ENCODE measurements at regions not wholly inside any gene's neighbourhood (a gene's known extent, or its start where the extent isn't known, plus 50 kb on each side); places are given as distances from the start of the nearest gene placed in this dataset.

DNA sequence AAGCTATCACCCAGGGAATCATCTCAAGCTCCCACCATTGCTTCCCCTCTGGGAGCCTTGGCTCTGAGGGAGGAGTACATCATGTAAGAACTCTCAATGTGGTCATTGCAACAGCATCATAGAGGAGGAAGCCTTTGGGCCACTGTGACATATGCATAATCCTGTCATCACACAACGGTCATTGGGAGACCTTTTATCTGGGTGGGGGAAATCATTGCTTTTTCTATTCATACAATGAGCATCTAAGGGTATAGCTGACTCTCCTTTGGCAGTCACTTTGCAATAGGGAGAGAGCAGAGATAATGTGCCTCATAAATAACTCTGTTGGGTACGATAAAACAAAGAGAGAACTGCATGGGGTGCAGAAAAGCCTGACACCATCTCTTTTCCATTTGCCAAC, 155.2 kb upstream of the KCNIP4 start:
- no peak for DNase-seq (ENCODE audit: low read depth)

DNA sequence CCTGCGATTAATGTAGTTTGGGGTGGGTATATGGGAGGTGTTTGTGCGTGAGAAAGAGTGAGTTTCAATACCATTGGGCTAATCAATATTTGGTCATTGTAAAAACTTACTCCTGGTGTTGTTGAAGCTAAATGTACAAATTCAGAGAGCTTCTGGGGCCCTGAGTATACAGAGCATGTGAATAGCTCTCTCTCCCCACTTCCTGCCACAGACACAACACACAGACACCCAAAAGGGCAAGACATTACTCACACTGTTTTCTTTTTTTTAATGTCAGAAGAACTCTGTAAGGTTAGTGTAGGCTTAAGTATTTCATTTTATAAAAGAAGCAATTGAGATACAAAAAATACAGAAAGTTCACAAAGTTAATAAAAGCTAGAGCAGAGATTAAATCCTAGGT, 151.3 kb upstream of the KCNIP4 start:
- no peak for DNase-seq (ENCODE audit: low read depth)

DNA sequence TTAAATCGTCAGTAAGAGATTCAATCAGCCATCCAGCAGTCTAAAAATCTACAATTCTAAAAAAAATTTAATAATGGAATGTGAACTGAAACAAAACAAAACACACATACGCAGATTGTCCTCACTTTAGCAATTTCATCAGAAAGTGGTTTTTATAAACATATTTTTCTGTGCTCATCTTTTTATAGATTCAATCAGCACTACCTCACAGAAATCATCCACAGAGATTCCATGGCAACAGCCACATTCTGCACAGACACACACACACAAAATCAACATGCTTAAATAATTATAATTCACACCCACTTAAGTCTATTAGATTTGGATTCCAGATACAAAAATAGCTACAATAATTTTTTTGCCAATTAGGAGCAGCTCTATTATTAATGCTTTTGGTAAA, 149.0 kb upstream of the KCNIP4 start:
- no peak for DNase-seq (ENCODE audit: low read depth)

DNA sequence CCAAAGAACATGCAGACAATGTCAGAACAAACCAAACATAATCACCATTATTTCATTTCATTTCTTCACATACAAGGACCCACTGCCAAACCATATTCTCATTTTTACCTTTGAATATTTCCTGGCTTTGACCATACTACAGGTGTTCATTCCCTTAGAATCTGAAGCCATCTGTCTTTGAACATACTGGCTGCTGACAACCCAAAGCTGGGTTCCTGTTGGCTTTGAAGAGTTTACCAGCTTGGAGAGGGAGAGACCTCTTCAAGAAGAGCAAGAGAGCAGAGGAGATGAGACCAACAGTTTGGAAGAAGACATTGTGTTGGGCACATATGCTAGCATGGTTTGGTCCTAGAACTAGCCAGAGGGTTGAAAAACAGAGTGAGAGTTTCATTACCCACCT, 145.6 kb upstream of the KCNIP4 start:
- no peak for DNase-seq (ENCODE audit: low read depth)

DNA sequence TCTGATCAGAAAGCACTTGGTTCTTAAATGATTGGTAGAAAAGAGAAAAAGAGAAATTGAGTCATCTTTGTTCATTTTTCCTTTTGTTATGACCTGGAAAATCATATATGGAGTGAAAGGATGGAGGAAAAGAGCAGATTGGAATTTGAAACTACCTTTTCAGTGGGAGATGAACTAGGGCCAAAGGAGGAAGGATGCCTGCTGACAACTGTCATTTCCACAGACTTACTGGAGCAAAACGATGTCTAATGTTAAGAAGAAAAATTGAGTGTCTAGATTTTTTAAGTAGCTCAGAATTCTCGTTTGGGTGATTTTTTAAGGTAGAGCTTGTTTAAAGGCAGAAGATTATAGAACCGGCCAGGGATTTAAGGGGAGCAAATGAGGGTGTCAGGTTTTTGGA, 144.6 kb upstream of the KCNIP4 start:
- DNase-seq (ENCODE audit: low read depth) = no peak

DNA sequence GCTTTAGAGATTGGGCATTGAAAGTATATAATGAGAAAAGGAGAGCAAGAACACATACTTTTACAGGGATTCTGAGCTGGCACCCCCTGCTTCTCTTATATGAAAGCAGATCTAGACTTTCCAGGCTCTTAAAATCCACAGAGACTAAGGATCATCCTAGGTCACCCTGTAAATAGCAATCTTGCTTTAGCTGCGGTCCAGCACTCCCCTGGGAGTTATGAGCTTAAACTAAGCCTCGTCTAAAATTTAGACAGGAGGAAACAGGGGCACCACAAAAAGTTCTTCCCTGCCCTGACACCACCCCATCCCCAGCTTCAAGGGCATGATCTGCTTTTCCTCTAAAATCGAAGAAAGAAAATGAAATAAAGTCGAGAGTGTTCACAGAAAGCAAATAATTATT, 143.3 kb upstream of the KCNIP4 start:
- no peak for DNase-seq (ENCODE audit: low read depth)

DNA sequence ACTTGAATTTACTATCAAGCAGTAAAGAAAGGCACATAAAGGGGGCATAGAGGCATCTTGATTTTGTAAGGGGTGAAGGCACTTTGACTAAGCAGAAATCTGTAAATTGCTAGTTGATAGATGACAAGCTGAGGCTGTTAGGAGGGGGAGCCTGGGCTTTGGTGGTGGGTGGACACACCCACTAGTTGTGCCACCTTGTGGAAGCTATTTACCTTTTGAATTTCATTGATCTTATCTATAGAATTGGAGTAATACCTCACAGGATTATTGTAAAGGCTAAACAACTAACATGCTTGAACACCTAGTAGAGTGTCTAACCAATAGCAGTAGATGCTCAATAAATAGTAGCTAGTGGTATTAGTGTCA, 142.8 kb upstream of the KCNIP4 start:
- DNase-seq (ENCODE audit: low read depth) = no peak

DNA sequence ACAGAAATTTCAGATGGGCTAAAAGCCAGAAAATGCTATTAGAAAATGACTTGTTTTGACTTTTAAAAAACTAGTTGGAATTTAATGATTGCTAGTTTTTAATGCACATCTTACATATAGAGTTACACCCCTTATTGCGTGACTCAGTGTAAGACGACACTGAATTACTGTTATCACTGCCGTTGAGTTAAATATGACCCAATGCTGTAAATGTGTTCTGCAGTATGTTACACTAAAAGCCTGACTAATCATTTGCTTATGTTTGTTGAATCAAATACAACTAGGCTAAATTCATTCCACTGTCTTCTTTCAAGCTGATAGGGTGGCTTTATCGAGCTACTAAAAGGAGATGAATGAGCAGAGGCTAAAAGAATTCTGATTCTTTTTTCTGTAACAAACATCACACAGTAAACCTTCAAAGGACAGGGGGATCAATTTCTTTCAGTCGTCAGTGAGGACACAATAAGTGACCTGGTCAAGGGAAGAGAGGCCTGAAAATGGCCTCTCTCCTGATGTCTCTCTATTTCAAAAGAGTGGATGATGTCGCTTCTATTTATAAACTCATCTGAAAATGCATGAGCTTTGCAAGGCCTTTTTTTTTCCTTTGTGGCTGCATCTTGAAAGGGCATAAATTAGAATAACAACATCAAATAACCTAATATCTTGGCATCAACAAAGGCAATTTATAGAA, 142.2 kb upstream of the KCNIP4 start:
- DNase-seq (ENCODE audit: low read depth) = no peak

DNA sequence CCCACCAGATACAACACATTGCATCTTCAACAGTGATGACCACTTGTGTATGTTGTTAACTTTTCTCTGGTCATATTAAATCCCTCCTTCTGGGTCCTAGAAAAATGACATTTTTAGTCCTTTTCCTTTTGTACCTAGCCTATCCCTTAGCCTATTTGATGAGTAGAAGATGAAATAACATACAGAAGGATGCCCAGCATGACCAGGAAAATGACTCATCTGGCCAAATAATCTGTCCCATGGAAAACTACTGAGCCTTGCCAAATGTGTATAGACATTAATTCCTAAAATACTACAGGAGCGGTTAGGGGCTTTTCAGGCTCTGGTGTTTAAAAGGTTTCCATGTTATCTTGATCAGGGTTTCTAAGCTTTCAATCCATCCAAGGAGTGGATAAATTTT, 129.0 kb upstream of the KCNIP4 start:
- no peak for DNase-seq (ENCODE audit: low read depth)

DNA sequence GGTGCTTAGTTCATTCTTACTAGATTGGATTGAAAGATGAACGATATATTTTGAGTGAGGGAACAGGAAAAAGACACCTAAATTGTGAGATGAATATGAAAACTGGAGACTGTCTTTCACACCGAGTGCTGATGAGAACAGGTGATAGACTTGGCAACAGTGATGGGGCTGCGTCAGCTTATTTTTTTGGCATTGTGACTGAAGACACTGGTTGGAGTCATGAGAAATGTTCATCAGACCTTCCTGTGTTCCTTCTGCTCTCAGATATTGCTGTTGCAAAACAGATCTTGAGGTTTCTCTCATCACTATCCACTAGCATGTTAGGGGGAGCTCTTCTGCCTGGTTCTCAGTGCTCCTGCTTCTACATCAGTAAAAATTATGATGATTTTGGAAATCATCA, 124.2 kb upstream of the KCNIP4 start:
- DNase-seq (ENCODE audit: low read depth) = no peak

DNA sequence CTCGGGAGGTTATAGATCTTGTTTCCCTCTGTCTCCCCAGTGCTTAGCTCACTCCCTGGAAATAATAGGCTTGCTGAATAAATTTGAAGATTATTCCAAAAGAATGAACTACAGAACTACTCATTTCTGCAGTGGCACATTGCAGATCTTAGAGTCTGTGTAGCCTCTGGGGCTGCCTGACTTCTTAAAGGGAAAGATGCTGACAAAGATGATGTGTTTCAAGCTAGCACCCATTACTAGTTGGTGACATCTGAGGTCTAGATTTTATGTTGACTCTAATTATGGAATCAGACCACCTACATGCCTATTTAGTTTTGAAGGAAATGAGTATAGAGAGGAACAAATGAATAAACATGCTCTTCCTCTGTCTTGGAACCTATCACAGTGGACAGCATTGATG, 123.7 kb upstream of the KCNIP4 start:
- DNase-seq (ENCODE audit: low read depth) = no peak

DNA sequence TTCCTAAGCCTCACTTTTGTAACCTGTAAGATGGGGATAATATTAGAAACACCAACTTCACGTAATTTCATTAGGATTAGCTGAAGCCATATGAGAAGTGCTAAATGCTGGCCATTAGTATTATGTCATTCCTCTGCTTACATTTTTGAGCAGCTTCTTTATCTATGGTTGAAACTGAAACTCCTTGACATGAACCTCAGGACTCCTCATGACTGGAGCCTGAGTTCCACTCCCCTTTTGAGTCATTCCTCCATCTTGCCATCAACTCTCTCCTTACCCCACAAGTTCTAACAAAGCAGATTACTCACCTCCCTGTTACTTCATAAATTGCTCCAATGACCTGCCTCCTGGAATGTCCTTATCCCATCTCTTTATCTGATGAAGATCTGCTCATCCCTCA, 123.2 kb upstream of the KCNIP4 start:
- no peak for DNase-seq (ENCODE audit: low read depth)

DNA sequence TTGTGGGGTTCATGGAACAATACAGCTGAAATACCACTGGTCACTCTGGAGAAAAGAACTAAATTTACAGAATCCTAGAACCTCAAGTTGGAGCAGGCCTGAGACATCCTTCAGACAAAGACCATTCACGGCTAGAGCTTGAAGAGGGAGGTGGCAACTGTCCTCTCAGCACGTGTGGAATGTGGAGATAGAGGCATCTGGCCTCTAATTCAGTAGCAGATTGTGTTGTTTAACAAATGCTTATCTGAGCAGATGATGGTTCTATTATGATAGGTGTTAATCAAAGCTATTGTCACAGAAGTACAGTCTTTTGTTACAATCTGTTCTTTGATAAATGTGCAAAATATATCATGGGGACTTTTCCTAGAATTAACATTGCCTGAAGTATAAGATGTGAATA, 121.7 kb upstream of the KCNIP4 start:
- no peak for DNase-seq (ENCODE audit: low read depth)

DNA sequence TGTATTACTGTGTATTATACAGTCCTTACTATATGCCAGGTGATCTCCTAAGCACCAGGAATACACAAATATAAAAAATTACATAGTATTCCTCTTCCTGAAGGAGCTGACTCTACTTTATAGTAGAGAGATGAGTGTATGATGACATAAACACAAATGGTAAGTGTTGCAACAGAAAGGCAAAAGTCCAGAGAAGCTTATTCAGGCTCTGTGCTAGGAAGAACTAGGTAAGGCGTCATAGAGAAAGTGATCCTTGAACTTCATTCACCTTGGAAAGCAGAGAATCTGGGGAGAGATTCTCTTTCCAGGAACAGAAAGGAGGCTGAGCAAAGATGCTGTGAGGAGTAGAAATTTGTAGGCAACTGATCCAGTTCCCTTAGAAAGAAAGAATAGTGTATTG, 115.0 kb upstream of the KCNIP4 start:
- no peak for DNase-seq (ENCODE audit: low read depth)

DNA sequence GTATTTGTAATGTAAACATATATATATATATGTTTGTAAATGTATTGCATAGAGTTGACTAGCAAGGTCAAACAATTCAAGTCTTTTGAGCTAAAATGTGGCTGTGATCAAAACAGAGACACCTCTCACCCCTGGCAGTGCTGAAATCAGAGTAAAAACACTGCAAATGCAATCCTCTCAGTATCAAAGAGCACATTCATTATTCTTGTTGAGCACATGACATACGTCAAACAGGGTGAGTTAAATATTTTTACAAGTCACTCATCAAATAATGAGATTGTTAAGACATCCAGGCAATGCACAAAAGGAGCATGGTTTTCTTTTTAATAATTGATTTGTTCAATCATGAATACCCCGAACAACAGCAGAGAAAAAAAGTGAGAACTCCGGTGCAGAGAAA, 114.1 kb upstream of the KCNIP4 start:
- no peak for DNase-seq (ENCODE audit: low read depth)

DNA sequence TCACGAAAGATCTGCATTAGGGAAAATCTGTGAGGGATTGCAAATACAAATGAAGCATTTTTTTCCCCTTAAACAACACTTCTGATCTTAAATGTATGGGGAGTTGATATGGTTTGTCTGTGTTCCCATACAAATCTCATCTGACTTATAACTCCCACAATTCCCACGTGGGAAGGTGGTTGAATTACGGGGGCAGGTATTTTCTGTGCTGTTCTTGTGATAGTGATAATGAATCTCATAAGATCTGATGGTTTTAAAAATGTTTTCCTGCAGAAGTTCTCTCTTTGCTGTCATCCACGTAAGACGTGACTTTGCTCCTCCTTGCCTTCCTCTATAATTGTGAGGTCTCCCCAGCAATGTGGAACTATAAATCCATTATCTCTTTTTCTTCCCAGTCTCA, 107.4 kb upstream of the KCNIP4 start:
- DNase-seq (ENCODE audit: low read depth) = no peak

DNA sequence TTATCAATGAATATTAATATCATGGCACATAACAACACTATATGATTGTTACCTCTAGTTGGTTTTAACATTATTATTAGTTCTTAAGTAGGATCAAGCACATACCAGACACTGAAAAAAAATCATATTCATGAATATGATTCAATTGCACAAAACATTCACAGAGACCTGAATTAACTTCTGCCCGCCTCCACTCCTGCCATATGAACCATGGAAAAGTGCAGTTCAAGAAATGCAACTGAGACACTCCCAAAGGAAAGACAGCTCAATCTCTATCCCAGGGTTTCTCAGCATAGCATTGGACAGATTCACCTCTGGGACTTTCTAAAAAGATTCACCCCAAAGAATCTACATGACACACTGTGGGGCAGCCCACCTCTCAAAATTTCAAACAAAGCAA, 103.5 kb upstream of the KCNIP4 start:
- DNase-seq (ENCODE audit: low read depth) = no peak

DNA sequence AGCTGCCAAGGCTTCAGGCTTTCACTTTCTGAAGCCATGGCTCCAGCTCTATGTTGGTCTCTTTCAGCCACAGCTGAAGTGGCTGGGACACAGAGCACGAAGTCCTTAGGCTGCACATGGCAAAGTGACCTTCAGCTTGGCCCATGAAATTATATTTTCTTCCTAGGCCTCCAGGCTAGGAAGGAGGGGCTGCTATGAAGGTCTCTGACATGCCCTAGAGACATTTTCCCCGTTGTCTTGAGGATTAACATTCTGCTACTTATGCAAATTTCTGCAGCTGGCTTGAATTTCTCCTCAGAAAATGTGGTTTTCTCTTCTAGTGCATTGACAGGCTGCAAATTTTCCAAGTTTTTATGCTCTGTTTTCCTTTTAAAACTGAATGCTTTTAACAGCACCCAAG, 99.8 kb upstream of the KCNIP4 start:
- DNase-seq (ENCODE audit: low read depth) = no peak

DNA sequence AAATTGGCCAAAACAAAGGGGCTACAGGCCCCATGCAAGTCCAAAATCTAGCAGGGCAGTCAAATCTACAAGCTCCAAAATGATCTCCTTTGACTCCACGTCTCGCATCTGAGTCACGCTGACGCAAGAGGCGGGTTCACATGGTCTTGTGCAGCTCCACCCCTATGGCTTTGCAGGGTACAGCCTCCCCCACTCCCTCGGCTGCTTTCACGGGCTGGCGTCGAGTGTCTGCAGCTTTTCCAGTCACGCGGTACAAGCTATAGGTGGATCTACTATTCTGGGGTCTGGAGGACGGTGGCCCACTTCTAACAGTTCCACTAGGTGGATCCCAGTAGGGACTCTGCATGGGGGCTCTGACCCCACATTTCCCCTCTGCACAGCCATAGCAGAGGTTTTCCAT, 99.2 kb upstream of the KCNIP4 start:
- no peak for DNase-seq (ENCODE audit: low read depth)

DNA sequence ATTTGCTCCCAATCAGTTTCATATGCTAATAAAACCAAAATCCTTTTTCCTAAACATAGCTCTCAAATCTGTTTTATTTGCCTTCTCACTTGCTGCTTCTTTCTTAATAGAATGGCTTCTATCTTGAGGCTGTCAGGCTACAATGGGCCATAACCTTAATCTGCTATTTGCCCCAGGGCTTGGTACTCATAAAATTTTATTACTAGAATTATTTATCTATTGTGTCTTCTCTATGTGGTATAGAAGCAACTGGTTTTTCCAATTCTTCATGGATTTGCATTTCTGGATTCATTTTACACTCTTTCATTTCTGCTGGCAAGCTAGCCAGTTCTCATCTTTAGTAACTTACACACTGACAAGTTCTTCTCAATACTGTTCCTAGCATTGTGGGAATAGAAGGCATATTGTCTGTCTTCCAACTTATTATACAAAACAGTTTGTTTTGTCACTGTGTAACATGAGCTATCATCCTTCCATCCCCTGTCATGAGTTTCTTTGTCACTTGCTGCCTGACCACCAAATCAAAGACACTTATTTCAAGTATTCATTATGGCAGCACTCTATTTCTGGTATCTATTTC, 96.6 kb upstream of the KCNIP4 start:
- no peak for DNase-seq (ENCODE audit: low read depth)

DNA sequence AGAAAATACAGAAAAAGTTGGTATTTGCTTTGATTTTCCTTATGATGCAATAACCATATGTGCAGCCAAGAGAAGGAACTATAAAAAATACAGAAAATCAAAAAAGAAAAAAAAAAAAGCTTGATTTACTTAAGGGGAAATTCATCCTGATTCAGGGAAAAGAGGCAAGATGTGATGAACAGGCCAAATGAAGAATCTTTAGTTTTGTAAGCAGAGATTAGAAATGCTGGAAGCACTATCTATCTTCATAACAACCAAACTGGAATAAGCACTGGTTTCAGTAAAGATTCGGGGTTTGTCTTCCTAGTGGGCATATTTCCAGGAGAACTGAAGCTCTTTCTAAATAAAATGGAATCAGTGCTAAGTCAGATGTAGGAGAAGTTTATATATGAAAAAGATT, 82.9 kb upstream of the KCNIP4 start:
- DNase-seq (ENCODE audit: low read depth) = no peak

DNA sequence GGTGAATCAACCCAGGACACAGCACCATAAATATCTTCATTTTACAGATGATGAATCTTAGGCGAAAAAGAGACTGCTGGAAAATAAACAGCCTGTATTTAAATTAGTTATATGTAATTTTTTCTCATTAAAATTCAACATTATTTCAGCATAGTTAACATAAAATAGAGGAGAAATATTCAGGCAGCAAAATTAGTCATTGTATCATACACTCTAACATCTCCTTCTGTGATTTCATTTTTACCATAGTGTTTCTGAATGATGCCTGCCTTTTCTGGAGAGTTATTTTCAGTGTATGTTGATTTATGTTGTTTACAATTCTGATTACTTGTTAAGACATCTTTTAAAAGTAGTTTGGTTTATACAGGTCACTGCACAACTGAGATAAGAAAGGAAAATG, 82.3 kb upstream of the KCNIP4 start:
- DNase-seq (ENCODE audit: low read depth) = no peak

DNA sequence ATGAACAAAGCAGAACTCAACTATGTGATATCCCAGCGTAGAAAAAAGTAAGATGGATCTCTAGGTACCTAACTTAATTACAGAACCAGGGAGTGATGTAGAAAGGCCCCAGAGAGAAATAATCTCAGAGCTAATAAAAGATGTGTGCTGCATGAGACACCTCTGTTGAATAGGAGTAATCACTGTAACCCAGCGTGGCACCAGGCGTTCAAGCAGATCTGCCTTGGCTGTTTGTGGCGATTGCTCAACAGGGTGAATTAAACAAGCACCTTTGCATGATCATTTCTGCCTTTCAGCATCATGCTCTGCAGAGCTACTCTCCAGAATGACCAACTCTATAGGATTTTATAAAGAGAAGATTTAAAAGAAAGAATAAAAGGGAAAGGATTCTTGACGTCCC, 81.7 kb upstream of the KCNIP4 start:
- no peak for DNase-seq (ENCODE audit: low read depth)

DNA sequence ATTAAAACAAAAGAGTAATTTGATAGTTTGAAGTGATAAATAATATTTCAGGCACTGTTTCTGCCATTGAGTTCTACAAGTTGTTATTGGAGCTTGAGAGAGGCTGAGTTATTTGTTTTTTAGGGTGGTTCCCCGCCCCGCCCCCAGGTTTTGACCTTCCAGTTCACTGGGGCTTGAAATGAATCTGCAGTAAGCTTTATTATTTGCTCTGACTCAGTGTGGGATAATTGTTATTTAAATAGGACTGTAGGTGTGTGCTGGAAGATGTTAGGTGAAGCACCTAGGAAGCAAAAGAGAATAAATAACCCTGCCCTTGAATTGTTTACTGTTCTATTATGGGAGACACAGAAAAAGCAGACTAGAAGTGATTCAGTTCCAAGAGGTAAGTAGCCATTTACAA, 81.2 kb upstream of the KCNIP4 start:
- DNase-seq (ENCODE audit: low read depth) = no peak

DNA sequence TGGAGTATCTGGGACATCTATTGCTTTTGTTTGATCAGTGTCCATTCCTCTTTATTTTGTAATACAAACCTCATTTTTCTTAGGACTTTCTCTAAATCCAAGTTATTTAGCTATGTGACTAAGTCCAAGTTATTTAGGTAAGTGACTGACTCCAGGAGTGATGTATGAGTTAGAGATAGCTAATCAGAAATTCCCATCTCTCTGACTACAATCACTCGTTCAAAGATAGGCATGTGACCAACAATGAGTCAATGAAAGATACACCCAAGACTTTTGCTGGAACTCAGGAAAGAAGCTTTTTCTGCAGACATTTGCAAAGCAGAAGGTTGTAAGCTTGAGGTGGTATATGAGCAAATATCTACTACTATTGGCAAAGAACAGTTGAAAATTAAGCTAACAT, 72.5 kb upstream of the KCNIP4 start:
- no peak for DNase-seq (ENCODE audit: low read depth)
